ENCODE measurements at regions not wholly inside any gene's neighbourhood (a gene's known extent, or its start where the extent isn't known, plus 50 kb on each side); places are given as distances from the start of the nearest gene placed in this dataset.

- no peaks in the 10 kb centered on the region for H3K9me3 Mint-ChIP-seq
- H3K4me2 ChIP-seq = no peak overlapping the region
- no peak overlapping the region for H2AFZ ChIP-seq
- no peaks in the 10 kb centered on the region for H3K27me3 Mint-ChIP-seq (ENCODE audit: insufficient read depth, low read depth, poor library complexity)
- no peaks in the 10 kb centered on the region for H3K36me3 Mint-ChIP-seq (ENCODE audit: low read depth)
- H3K4me1 ChIP-seq (ENCODE audit: insufficient read depth) = peaks cover 27% of the 10 kb centered on the region
- peaks cover 25% of the 10 kb centered on the region for H3K4me1 Mint-ChIP-seq
- no peaks in the 10 kb centered on the region for H3F3A ChIP-seq (replicated peaks; ENCODE audit: low read depth)
- H3K4me3 ChIP-seq = no peak overlapping the region
- ATAC-seq (peak; percentile 39; the same call in 1 of the 3 replicates), DNase-seq (ENCODE audit: low spot score) (peak; percentile 2)
- H3K27me3 ChIP-seq (ENCODE audit: insufficient read depth) = no peaks in the 10 kb centered on the region
- H3K27ac Mint-ChIP-seq = no peak overlapping the region
- H3K36me3 ChIP-seq (ENCODE audit: insufficient read depth) = no peaks in the 10 kb centered on the region
- no peaks in the 10 kb centered on the region for H3K9me2 ChIP-seq (ENCODE audit: insufficient read depth)
- no peak overlapping the region for H3K27ac ChIP-seq (ENCODE audit: low read depth)
- no peaks in the 10 kb centered on the region for H3K79me2 ChIP-seq (replicated peaks; ENCODE audit: insufficient read depth)
- H3K4me3 Mint-ChIP-seq = no peak overlapping the region
- H4K20me1 ChIP-seq (replicated peaks; ENCODE audit: insufficient read depth) = no peaks in the 10 kb centered on the region
- TF ChIP-seq JUNB (IDR thresholded peaks at IDR 0.05; ENCODE audit: unreplicated experiment) = no peak
- TF ChIP-seq ZNF462 (CRISPR knock-in tag; IDR thresholded peaks at IDR 0.05) = no peak
- no peak for TF ChIP-seq STAT1 (IDR thresholded peaks at IDR 0.05; ENCODE audit: unreplicated experiment)
- TF ChIP-seq EZH2 (IDR thresholded peaks at IDR 0.05; ENCODE audit: low read depth, unreplicated experiment) = no peak
- no peak for TF ChIP-seq CREB1 (CRISPR knock-in tag; IDR thresholded peaks at IDR 0.05; ENCODE audit: low read depth)
- no peak for TF ChIP-seq ETS1 (IDR thresholded peaks at IDR 0.05)
- no peak for TF ChIP-seq REST (IDR thresholded peaks at IDR 0.05; ENCODE audit: unreplicated experiment)
- no peak for TF ChIP-seq ZNF331 (CRISPR knock-in tag; IDR thresholded peaks at IDR 0.05; ENCODE audit: low read depth)
- TF ChIP-seq ZNF114 (CRISPR knock-in tag; IDR thresholded peaks at IDR 0.05) = no peak
- no peak for TF ChIP-seq EZH2phosphoT487 (IDR thresholded peaks at IDR 0.05; ENCODE audit: unreplicated experiment)
- no peak for TF ChIP-seq CTCF (conservative IDR thresholded peaks at IDR 0.05; ENCODE audit: low read depth in 2 of 2)
- no peak for TF ChIP-seq NANOG (IDR thresholded peaks at IDR 0.05; ENCODE audit: borderline replicate concordance)
- TF ChIP-seq POLR2AphosphoS5 (IDR thresholded peaks at IDR 0.05; ENCODE audit: low read depth) = no peak
These were observed 327.2 kb downstream of the MRPL39 start for GRCh38 chr21:25280061-25280460.

Measured in GM23338 (cell line).